ENCODE measurements at regions not wholly inside any gene's neighbourhood (a gene's known extent, or its start where the extent isn't known, plus 50 kb on each side); places are given as distances from the start of the nearest gene placed in this dataset.

DNA sequence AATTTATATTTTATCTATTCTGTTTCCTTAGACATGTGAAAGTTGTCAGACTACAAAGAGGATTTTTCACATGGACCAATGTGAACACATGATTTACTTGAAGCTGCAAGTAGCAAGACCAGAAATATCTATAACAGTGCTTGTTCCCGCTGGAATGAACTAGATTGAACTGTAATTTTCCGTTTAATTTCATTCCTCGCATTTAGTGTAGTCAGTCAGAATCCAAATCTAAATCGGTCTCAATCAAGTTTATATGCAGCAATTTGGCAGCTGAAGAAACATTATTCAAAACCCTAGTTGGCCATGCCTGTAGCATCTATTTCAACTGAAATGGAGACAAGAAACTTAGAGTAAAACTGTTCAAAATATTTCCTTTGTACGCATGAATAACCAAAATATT is 570.7 kb upstream of the SLITRK5 start (continued):
- TF ChIP-seq, protein P1, sequence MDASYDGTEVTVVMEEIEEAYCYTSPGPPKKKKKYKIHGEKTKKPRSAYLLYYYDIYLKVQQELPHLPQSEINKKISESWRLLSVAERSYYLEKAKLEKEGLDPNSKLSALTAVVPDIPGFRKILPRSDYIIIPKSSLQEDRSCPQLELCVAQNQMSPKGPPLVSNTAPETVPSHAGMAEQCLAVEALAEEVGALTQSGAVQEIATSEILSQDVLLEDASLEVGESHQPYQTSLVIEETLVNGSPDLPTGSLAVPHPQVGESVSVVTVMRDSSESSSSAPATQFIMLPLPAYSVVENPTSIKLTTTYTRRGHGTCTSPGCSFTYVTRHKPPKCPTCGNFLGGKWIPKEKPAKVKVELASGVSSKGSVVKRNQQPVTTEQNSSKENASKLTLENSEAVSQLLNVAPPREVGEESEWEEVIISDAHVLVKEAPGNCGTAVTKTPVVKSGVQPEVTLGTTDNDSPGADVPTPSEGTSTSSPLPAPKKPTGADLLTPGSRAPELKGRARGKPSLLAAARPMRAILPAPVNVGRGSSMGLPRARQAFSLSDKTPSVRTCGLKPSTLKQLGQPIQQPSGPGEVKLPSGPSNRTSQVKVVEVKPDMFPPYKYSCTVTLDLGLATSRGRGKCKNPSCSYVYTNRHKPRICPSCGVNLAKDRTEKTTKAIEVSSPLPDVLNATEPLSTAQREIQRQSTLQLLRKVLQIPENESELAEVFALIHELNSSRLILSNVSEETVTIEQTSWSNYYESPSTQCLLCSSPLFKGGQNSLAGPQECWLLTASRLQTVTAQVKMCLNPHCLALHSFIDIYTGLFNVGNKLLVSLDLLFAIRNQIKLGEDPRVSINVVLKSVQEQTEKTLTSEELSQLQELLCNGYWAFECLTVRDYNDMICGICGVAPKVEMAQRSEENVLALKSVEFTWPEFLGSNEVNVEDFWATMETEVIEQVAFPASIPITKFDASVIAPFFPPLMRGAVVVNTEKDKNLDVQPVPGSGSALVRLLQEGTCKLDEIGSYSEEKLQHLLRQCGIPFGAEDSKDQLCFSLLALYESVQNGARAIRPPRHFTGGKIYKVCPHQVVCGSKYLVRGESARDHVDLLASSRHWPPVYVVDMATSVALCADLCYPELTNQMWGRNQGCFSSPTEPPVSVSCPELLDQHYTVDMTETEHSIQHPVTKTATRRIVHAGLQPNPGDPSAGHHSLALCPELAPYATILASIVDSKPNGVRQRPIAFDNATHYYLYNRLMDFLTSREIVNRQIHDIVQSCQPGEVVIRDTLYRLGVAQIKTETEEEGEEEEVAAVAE (CRISPR knock-in tag; IDR thresholded peaks at IDR 0.05; ENCODE audit: borderline replicate concordance), result no peak
- TF ChIP-seq NKX3-1 (CRISPR knock-in tag; IDR thresholded peaks at IDR 0.05) (no peak), ZNF615 (CRISPR knock-in tag; IDR thresholded peaks at IDR 0.05; ENCODE audit: borderline replicate concordance) (no peak)

DNA sequence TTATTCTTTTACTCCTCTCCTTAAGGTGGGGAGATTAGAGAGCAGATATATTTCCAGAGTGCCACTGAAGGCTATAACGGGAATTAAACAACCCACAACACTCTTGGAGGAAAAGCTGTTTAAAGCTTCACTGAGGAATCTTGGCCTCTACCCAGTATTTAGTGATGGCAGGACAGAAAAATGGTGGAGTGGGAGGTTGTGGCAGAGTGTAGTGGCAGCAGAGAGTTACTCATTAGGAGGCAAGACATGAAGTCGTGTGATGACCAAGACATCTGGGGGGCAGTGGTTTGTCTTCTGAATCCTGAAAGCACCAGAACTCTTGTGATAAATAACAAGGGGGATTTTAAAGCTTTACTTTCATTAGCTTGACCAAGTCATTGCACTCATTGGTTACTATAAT is 563.5 kb upstream of the SLITRK5 start:
- Histone ChIP-seq H3K27me3 (ENCODE audit: control insufficient read depth in 1 of 2, insufficient read depth in 2 of 2, low read length in 2 of 2) (no peaks in the 10 kb centered on the region), H4K20me1 (ENCODE audit: insufficient read depth, low read length) (no peaks in the 10 kb centered on the region), H3K4me1 (ENCODE audit: insufficient read depth, low read length) (no peaks in the 10 kb centered on the region), H3K4me3 (replicated peaks in 1 of 3; ENCODE audit: insufficient read depth in 1 of 3, low read depth in 2 of 3, low read length in 3 of 3) (no peak overlapping the region), H2AFZ (ENCODE audit: low read length) (no peak overlapping the region), H3K4me2 (ENCODE audit: low read depth, low read length) (no peak overlapping the region), H3K36me3 (replicated peaks in 1 of 2; ENCODE audit: control insufficient read depth in 1 of 2, insufficient read depth in 2 of 2, low read length in 2 of 2) (no peaks in the 10 kb centered on the region), H3K9ac (ENCODE audit: insufficient read depth, low read depth, low read length) (no peak overlapping the region), H3K9me3 (ENCODE audit: low read length) (no peaks in the 10 kb centered on the region), H3K27ac (ENCODE audit: extremely low read length, insufficient read depth, low read length) (no peak overlapping the region), H3K79me2 (ENCODE audit: insufficient read depth, low read length) (no peaks in the 10 kb centered on the region)
- in situ Hi-C loops (cut with HindIII; ENCODE audit: extremely low pct_ligation_motif_present, low pct_unique_long_range_greater_than_20kb) (no loop called here), intact Hi-C loops (cut with micrococcal nuclease; ENCODE audit: unreplicated experiment) (no loop called here)
- DNase-seq (ENCODE audit: low spot score) (no peak), FAIRE-seq (no peak), ATAC-seq (no peak)
- WGBS (ENCODE audit: low lambda C conversion rate), result 3% methylated on average over 2 of the region's 2 CpGs
- TF ChIP-seq, protein P2, sequence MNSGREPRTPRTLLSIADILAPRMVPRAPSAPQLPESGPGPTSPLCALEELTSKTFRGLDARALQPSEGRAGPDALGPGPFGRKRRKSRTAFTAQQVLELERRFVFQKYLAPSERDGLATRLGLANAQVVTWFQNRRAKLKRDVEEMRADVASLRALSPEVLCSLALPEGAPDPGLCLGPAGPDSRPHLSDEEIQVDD (CRISPR knock-in tag; IDR thresholded peaks at IDR 0.05; ENCODE audit: borderline replicate concordance), result no peak
- TF ChIP-seq, protein P3, sequence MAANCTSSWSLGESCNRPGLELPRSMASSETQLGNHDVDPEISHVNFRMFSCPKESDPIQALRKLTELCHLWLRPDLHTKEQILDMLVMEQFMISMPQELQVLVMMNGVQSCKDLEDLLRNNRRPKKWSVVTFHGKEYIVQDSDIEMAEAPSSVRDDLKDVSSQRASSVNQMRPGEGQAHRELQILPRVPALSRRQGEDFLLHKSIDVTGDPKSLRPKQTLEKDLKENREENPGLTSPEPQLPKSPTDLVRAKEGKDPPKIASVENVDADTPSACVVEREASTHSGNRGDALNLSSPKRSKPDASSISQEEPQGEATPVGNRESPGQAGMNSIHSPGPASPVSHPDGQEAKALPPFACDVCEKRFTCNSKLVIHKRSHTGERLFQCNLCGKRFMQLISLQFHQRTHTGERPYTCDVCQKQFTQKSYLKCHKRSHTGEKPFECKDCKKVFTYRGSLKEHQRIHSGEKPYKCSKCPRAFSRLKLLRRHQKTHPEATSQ (CRISPR knock-in tag; IDR thresholded peaks at IDR 0.05; ENCODE audit: borderline replicate concordance), result no peak
- TF ChIP-seq NFIC (IDR thresholded peaks at IDR 0.05; ENCODE audit: low read length) (no peak), ZNF652 (CRISPR knock-in tag; IDR thresholded peaks at IDR 0.05; ENCODE audit: borderline replicate concordance, low read depth) (no peak), ZBTB20 (CRISPR knock-in tag; IDR thresholded peaks at IDR 0.05; ENCODE audit: borderline replicate concordance, low read depth) (no peak), ZNF564 (CRISPR knock-in tag; IDR thresholded peaks at IDR 0.05) (no peak), ZNF136 (CRISPR knock-in tag; IDR thresholded peaks at IDR 0.05; ENCODE audit: low read depth) (no peak), ZNF207 (IDR thresholded peaks at IDR 0.05; ENCODE audit: borderline replicate concordance) (no peak)
- TF ChIP-seq, protein P4, sequence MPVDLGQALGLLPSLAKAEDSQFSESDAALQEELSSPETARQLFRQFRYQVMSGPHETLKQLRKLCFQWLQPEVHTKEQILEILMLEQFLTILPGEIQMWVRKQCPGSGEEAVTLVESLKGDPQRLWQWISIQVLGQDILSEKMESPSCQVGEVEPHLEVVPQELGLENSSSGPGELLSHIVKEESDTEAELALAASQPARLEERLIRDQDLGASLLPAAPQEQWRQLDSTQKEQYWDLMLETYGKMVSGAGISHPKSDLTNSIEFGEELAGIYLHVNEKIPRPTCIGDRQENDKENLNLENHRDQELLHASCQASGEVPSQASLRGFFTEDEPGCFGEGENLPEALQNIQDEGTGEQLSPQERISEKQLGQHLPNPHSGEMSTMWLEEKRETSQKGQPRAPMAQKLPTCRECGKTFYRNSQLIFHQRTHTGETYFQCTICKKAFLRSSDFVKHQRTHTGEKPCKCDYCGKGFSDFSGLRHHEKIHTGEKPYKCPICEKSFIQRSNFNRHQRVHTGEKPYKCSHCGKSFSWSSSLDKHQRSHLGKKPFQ (CRISPR knock-in tag; IDR thresholded peaks at IDR 0.05; ENCODE audit: insufficient replicate concordance), result no peak
- TF ChIP-seq, protein P5, sequence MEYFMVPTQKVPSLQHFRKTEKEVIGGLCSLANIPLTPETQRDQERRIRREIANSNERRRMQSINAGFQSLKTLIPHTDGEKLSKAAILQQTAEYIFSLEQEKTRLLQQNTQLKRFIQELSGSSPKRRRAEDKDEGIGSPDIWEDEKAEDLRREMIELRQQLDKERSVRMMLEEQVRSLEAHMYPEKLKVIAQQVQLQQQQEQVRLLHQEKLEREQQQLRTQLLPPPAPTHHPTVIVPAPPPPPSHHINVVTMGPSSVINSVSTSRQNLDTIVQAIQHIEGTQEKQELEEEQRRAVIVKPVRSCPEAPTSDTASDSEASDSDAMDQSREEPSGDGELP (IDR thresholded peaks at IDR 0.05; ENCODE audit: borderline replicate concordance, low read depth), result no peak
- no TSS peak for BruUV-seq (replicated peaks)
- CTCF ChIA-PET (ENCODE audit: low intra/inter-chr PET ratio, low total read pairs), result no interaction called here
- POLR2A ChIA-PET, result no interaction called here

All from HepG2 (cell line).